ENCODE measurements at regions not wholly inside any gene's neighbourhood (a gene's known extent, or its start where the extent isn't known, plus 50 kb on each side); places are given as distances from the start of the nearest gene placed in this dataset.

DNA sequence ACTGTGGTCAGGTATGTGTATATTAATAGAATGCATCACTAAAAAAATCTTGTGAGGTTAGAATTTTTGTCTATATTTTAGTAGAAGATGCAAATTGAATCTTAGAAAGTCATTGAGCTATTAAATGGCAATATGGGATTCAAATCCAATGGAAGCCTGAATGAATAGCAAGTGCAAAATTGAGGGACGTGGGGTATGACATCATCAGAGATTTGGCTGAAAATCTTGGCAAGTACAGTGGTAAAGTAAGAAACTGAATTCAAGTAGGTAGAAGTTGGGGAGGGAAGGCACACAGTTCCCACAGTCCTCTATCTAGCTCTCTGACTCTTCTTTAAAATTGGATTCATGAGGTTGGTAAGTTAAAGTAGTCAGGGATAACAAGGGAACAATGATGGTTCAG lies 97.4 kb upstream of the SSTR1 start:
- no peaks in the 10 kb centered on the region for H3K36me3 ChIP-seq (ENCODE audit: control insufficient read depth in 2 of 2, insufficient read depth in 1 of 2, low read length in 2 of 2)
- CTCF ChIA-PET = no interaction called here

DNA sequence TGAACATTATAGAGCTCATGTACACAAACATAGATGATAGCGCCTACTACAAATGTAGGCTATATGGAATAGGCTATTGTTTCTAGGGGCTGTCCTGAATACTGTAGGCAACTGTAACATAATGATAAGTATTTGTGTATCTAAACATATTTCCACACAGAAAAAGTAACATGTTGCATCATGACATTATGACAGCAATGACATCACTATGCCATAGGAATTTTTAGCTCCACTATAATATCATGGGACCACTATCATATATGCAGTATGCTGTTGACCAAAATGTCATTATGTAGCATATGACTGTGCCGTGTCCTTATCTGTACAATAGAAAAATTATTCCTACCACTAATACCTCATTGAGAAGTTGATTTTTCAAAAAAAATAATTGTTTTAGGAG lies 96.7 kb upstream of the SSTR1 start:
- TF ChIP-seq ZNF791 (tag by site-specific recombination; IDR thresholded peaks at IDR 0.05) (no peak), ZNF521 (tag by site-specific recombination; IDR thresholded peaks at IDR 0.05) (no peak), ZNF121 (tag by site-specific recombination; IDR thresholded peaks at IDR 0.05) (no peak), ZNF239 (tag by site-specific recombination; IDR thresholded peaks at IDR 0.05) (no peak), ZNF624 (tag by site-specific recombination; IDR thresholded peaks at IDR 0.05) (no peak), ZNF585B (tag by site-specific recombination; IDR thresholded peaks at IDR 0.05) (no peak), HOXA7 (CRISPR knock-in tag; IDR thresholded peaks at IDR 0.05; ENCODE audit: borderline replicate concordance) (no peak), KLF9 (tag by site-specific recombination; IDR thresholded peaks at IDR 0.05; ENCODE audit: low read depth) (no peak), ZNF558 (tag by site-specific recombination; IDR thresholded peaks at IDR 0.05) (no peak), ZNF350 (tag by site-specific recombination; IDR thresholded peaks at IDR 0.05) (no peak), ZNF248 (tag by site-specific recombination; IDR thresholded peaks at IDR 0.05) (no peak), EGR2 (tag by site-specific recombination; IDR thresholded peaks at IDR 0.05; ENCODE audit: low read depth) (no peak)
- TF ChIP-seq, protein P1, sequence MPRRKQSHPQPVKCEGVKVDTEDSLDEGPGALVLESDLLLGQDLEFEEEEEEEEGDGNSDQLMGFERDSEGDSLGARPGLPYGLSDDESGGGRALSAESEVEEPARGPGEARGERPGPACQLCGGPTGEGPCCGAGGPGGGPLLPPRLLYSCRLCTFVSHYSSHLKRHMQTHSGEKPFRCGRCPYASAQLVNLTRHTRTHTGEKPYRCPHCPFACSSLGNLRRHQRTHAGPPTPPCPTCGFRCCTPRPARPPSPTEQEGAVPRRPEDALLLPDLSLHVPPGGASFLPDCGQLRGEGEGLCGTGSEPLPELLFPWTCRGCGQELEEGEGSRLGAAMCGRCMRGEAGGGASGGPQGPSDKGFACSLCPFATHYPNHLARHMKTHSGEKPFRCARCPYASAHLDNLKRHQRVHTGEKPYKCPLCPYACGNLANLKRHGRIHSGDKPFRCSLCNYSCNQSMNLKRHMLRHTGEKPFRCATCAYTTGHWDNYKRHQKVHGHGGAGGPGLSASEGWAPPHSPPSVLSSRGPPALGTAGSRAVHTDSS (tag by site-specific recombination; IDR thresholded peaks at IDR 0.05) = no peak
- no peak overlapping the region for H3K4me3 ChIP-seq (ENCODE audit: low read depth, low read length)
- H3K36me3 ChIP-seq (ENCODE audit: control insufficient read depth in 2 of 2, insufficient read depth in 1 of 2, low read length in 2 of 2) = no peaks in the 10 kb centered on the region
- CTCF ChIA-PET = no interaction called here
- POLR2A ChIA-PET = no interaction called here
- H3K4me1 ChIP-seq (ENCODE audit: control insufficient read depth, insufficient read depth, low read length) = no peaks in the 10 kb centered on the region
- no peak overlapping the region for H3K27ac ChIP-seq (ENCODE audit: extremely low read depth, low read depth, low read length)
- H3K9me3 ChIP-seq (ENCODE audit: control insufficient read depth, insufficient read depth, low read depth, low read length) = no peaks in the 10 kb centered on the region

More for the DNA sequence above, 97.4 kb upstream of the SSTR1 start:
- no peaks in the 10 kb centered on the region for H3K4me1 ChIP-seq (ENCODE audit: control insufficient read depth, insufficient read depth, low read length)
- TF ChIP-seq ZNF548 (tag by site-specific recombination; IDR thresholded peaks at IDR 0.05) (no peak), PRDM1 (tag by site-specific recombination; IDR thresholded peaks at IDR 0.05) (no peak), ZNF112 (tag by site-specific recombination; IDR thresholded peaks at IDR 0.05) (no peak), ZBTB17 (tag by site-specific recombination; IDR thresholded peaks at IDR 0.05) (no peak), ZNF175 (tag by site-specific recombination; IDR thresholded peaks at IDR 0.05) (no peak), RBAK (tag by site-specific recombination; IDR thresholded peaks at IDR 0.05) (no peak), ZNF274 (IDR thresholded peaks at IDR 0.05; ENCODE audit: low read length) (no peak), ZNF274 (tag by site-specific recombination; IDR thresholded peaks at IDR 0.05; ENCODE audit: borderline replicate concordance) (no peak), ZNF138 (tag by site-specific recombination; IDR thresholded peaks at IDR 0.05; ENCODE audit: borderline replicate concordance) (no peak), ZNF302 (tag by site-specific recombination; IDR thresholded peaks at IDR 0.05; ENCODE audit: low read depth) (no peak), ZNF221 (tag by site-specific recombination; IDR thresholded peaks at IDR 0.05; ENCODE audit: borderline replicate concordance) (no peak), ZNF747 (tag by site-specific recombination; IDR thresholded peaks at IDR 0.05) (no peak), ZSCAN16 (tag by site-specific recombination; IDR thresholded peaks at IDR 0.05) (no peak)
- TF ChIP-seq, protein P2, sequence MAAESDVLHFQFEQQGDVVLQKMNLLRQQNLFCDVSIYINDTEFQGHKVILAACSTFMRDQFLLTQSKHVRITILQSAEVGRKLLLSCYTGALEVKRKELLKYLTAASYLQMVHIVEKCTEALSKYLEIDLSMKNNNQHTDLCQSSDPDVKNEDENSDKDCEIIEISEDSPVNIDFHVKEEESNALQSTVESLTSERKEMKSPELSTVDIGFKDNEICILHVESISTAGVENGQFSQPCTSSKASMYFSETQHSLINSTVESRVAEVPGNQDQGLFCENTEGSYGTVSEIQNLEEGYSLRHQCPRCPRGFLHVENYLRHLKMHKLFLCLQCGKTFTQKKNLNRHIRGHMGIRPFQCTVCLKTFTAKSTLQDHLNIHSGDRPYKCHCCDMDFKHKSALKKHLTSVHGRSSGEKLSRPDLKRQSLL (tag by site-specific recombination; IDR thresholded peaks at IDR 0.05) = no peak
- TF ChIP-seq, protein P3, sequence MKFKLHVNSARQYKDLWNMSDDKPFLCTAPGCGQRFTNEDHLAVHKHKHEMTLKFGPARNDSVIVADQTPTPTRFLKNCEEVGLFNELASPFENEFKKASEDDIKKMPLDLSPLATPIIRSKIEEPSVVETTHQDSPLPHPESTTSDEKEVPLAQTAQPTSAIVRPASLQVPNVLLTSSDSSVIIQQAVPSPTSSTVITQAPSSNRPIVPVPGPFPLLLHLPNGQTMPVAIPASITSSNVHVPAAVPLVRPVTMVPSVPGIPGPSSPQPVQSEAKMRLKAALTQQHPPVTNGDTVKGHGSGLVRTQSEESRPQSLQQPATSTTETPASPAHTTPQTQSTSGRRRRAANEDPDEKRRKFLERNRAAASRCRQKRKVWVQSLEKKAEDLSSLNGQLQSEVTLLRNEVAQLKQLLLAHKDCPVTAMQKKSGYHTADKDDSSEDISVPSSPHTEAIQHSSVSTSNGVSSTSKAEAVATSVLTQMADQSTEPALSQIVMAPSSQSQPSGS (tag by site-specific recombination; IDR thresholded peaks at IDR 0.05; ENCODE audit: low read depth) = no peak
- H3K27ac ChIP-seq (ENCODE audit: extremely low read depth, low read depth, low read length) = no peak overlapping the region
- POLR2A ChIA-PET = no interaction called here
- H3K4me3 ChIP-seq (ENCODE audit: low read depth, low read length) = no peak overlapping the region
- no peaks in the 10 kb centered on the region for H3K9me3 ChIP-seq (ENCODE audit: control insufficient read depth, insufficient read depth, low read depth, low read length)
